ENCODE measurements at regions not wholly inside any gene's neighbourhood (a gene's known extent, or its start where the extent isn't known, plus 50 kb on each side); places are given as distances from the start of the nearest gene placed in this dataset.
"Not testable (repeated sequence)": the region's sequence is repeated elsewhere in the genome, so short reads cannot be mapped to it uniquely, and the experiment has no call there.

GRCh38 chr5:54822324-54822687 is 163.1 kb downstream of the ESM1 start:
- no peak for DNase-seq

DNA sequence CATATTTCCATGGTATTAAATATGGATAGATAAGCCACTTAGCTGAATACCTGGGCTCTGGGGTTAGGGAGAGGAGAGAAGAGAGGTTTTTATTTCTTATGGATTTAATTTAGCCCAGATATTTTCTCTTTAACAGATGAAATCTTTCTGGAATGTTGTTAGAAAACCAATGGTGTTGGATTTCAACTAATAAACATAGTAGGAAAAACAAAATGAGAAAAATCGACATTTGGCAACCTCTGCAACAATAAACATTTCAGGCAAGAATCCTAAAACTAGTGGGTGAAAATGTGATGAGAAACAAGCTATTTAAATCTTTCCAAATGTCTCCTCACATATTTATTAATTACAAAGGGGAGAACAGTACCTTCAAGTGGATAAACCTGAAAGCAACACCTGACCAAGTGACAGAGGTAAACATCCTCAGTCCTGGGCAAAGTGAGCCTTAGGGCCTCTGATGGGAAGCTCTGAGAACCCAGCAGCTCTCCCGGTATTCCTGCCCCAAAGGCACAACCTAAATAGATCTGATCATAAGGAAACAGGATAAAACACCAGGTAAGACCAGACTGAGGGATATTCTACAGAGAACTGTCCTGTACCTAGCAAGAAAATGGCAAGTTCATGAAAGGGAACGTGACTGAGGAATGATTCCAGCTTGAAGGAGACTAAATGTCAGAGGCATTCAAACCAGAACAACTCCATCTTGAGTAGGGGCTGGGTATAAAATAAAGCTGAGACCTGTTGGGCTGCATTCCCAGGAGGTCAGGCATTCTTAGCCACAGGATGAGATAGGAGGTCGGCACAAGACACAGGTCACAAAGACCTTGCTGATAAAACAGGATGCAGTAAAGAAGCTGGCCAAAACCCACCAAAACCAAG is 163.7 kb downstream of the ESM1 start:
- no peak for DNase-seq

DNA sequence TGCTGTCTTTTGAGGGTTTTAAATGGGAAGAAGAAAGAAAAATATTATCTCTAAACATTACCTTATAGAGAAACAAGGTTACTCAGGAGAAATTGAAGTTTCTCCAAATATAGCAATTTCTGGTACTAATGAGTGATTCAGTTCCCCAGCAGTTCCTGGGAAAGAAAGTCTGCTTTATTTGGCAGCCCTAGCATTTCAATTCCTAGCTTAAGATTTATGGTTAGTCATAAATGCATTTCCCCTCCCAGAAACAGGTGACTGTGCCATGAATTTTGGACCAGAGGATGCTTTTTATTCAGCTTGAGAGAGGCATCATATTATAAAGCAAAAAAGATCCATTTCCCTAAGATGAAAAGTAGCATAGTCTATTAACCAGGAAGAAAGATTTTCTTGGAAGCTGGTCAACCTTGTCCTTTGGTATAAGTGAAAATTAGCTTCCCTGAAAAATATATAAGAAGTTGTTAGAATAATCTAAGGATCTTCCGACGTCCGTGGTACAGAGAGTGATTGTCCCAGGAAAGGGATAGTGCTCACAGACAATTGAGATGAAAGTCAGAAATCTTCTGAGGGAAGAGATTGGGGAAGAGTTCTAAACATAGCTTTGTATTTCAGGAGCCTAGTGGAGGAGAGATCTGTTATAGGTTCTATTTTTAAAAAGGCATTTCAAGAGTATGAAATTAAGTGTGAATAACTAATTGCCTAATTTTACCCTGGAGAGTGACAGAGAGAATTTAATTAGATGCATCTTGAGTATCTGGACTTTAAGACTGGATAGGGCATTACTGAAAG is 164.9 kb downstream of the ESM1 start:
- no peak for DNase-seq

DNA sequence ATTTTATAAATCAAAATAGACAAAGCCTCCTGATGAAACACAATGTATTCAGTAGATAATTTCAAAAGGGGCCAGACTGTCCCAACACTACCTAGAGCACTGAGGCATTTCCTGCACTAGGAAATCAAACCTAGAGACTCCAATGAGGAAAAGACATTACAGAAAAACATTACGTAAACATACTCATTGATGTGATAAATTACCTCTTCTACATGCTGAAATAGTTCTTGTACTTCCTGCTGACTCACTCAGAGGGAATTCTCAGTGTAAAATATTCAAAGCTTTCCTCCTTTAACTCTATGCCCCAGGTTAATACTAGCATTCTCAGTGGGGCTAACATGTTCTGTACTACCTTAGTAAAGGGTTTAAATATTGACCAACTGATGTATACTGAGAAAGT is 178.0 kb downstream of the ESM1 start:
- peak in 1 of 3 donors; percentile 62 for DNase-seq

GRCh38 chr5:54804521-54804920 is 180.9 kb downstream of the ESM1 start:
- DNase-seq = no peak

GRCh38 chr5:54804086-54804485 is 181.3 kb downstream of the ESM1 start:
- DNase-seq = peak in 2 of 3 donors; percentile 24 to 31

DNA sequence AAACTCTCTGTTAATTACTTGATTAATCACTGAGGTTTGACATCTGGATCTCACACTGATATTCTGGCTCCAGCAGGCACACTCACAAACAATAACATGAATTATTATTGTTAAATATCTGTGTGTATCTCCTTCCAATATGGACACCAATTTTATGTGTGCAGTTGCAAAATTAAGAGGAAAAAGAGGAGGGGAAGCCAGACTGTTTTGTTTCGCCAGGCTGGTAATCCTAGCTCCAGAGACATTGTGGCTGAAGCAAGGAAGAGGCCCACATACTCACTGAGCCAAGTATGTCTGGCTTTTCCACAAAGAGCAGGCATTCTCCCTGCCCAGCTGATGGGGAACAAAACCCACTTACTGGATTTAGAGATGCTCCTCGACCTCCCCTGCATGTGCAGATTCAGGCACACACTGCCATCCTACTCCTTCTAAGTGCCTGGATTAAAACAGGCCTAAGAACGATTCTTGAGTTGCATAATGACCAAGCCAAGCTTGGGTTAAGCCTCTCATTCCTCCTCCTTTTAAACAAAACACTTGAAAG is 181.9 kb downstream of the ESM1 start:
- DNase-seq = peak; percentile 26 to 79 (median 60)

DNA sequence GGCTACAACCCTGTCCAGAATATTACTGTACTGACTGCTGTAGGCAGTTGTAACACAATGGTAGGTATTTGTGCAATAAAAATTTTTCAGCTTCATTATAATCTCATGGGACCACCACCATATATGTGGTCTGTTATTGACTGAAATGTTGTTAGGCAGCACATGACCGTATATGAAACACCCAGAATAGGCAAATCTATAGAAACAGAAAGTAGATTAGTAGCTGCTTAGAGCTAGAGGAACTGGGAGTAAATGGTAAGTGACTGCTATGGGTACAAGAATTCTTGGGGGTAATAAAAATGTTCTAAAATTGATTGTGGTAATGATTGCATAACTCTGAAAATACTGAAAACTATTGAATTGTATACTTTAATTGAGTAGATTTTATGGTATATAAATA is 185.7 kb downstream of the ESM1 start:
- no peak for DNase-seq

DNA sequence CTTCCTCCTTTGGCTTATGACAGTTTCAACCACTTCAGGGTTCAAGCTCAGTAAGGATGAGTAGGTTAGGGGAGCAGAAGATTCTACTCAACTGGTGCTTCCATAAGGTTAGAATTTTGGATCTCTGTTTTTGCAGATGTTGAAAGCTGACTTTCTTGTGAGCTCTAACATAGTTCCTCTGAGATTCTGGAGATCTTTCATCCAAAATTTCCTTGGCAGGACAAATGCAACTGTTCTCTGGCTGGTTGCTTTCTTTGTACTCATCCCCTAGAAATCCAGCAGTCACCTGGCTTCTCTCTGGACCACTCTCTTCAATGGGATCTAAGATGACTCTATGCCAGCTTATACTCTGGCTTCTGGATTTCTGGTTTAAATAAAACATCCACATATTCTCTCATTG is 189.6 kb downstream of the ESM1 start:
- DNase-seq = peak in 1 of 3 donors; percentile 49

GRCh38 chr5:54795284-54795683 is 190.1 kb downstream of the ESM1 start:
- DNase-seq = peak in 1 of 3 donors; percentile 17

DNA sequence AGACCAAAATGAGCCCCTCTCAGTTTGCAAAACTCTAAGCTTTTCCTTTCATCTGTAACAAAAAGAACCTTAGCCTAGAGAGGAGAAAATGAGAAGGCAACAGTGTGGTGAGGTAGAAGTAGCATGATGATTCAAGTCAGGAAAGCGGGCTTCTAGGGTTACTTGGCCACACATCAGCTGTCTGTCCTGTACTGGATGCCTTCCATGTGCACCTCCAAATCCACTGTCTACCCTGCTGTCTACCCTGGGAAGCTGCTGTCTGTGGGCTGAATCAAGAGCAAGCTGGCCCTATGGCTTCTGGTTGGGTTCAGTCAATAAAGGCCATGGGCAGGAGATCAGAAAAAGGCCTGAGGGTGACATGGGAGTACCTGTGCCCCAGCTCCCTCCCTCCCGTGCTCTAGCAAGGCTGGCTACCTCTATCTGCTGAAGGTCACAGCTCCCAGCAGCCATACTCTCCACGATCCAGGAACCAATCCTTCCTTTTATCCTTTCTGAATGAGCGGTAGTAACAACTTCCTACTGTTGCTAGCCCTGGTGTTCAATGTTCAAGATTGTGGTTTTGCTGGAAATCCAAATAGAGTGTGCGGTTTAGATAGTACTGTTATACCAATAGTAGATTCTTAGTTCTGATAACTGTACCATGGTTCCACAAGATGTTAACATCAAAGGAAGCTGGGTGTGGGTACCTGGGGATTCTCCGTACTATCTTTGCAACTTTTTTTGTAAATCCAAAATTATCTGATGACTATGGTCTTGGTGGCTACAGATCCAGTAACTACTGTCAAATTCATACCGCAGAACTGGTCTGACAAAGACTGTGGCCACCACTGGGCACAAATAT is 191.0 kb downstream of the ESM1 start:
- DNase-seq = no peak

DNA sequence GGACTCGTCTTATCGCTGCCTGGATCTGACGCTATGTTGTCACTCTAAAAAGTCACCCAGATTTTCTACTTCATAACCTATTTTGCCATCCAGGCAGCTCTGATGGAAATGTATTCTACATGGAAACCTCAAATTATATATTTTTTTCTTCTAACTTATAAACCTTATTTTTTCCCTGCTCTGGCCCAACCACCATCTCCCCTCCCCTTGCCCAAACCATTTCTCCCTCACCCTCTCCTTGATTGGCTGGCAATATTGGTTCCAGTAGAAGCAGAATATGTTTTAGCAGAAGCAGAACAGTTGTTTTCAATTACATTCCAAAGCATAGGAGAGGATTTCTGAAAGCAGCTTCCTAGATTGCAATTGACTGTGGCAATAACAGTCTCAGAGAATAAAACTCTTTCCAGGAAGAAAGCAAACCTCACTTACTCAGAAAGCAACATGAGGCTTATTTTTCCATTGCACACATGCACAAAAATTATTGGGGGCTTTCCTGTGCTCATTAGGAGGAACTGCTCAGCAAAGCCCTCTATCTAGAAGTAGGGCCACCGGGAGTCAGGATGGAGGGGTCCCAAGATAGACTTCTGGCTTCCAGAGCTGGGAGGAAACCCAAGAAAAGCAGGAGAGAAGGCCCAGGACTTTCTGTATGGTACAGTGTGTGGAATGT is 191.8 kb downstream of the ESM1 start:
- DNase-seq = peak; percentile 65 to 88 (median 79)

DNA sequence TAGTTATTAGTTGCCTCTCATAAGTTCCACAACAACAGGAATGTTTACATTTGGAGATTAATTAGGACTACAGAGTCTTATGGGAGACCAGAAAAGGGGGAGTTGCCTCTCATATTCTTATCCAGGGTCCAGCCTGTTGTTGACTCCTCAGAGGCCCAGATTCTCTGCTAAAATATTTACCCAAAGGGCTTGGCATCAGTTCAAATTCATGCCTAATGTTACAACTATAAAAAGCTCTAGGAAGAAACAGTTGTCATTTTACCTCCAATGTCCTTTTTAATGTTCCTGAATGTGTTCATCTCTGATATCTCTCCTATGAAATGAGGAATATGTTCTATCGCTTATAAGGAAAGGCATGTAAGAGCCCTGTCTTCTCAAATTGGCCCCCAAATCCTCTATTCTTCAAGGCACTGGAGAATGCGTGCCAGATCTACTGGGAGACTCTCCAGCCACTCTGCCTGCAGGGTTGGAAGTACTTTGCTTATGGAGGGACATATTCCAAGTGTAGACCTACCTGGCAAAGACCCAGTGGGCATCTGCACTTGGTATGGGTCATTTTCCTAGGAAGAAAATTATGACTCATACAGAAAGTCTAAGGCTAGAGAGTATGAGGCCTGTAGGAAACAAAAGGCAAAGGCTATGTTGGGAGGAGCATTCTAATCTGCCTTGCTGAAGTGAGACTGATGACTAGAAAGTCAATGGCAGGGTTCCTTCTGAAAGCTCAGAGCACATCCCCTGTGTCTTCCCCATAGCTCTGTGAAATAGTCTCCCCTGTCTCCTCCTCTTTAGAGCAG is 192.6 kb downstream of the ESM1 start:
- DNase-seq = peak in 1 of 3 donors; percentile 52

GRCh38 chr5:54787910-54788309 is 197.5 kb downstream of the ESM1 start:
- DNase-seq = not testable (repeated sequence)

GRCh38 chr5:54785729-54786591 is 199.4 kb downstream of the ESM1 start:
- DNase-seq = peak in 1 of 3 donors; percentile 46

DNA sequence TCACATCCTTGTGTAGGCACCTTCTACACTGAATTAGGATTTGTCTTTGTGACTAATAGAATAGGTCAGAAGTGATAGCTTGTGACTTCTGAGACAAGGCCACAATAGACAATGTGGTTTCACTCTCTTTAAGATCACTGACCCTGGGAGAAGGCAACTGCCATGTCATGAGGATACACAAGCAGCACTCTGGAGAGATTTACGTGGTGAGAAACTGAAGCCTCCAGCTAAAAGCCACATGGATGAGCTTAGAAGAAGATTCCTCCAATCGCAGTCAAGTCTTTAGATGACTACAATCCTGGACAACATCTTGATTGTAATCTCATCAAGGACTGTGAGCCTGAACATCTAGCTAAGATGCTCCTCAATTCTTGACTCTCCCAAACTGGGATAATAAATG is 206.6 kb downstream of the ESM1 start:
- no peak for DNase-seq

DNA sequence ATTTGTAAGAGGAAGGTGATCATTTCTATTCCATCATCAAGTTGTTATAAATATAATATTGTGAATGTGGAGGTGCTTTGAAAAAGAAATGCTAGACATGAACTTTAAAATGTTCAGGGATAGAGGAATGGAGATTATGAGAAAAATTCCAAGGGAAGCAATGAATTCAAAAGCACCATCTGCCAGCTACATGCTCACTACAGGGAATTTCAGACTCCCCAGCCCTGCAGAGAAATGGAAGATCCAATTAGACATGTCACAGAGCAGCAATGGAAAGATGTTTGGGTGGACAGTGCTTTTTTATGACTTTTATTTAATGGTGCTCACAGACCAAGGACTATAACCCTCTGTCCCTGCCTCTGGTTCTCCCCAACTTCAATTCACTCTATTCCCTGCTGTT is 209.7 kb downstream of the ESM1 start:
- DNase-seq = no peak

- DNase-seq = peak in 2 of 3 donors; percentile 82 to 89
Measured at GRCh38 chr5:54774281-54775170, 210.9 kb downstream of the ESM1 start.
